ENCODE measurements at regions not wholly inside any gene's neighbourhood (a gene's known extent, or its start where the extent isn't known, plus 50 kb on each side); places are given as distances from the start of the nearest gene placed in this dataset.

GRCh38 chr6:126118936-126119335 lies 132.6 kb downstream of the TRMT11 start:
- peaks cover 5 to 31% of the 10 kb centered on the region in 2 experiments; a peak in 4 of 5 replicates for H3K4me1 ChIP-seq (replicated peaks in 1 of 2; ENCODE audit: control insufficient read depth in 2 of 2, insufficient read depth in 2 of 2, low read length in 2 of 2)
- H3K36me3 ChIP-seq (ENCODE audit: control insufficient read depth, insufficient read depth, low read length): no peaks in the 10 kb centered on the region
- WGBS (ENCODE audit: insufficient coverage, low coverage, missing lambda C conversion rate): 11% methylated on average over 2 of the region's 2 CpGs
- intact Hi-C loops (cut with micrococcal nuclease) (loop anchor here (2.0 to 10.0 kb wide), 2 partner anchors 64 to 334 kb away; no protein-coding TSS in a partner anchor), in situ Hi-C loops (cut with MboI) (no loop called here)
- POLR2A ChIA-PET: interaction anchor here (1.5 kb wide), 1 partner anchor 22 kb away, joined by 3 read pairs; no protein-coding TSS in a partner anchor
- H3K4me3 ChIP-seq: no peak overlapping the region
- no peak overlapping the region for H3K4me2 ChIP-seq (ENCODE audit: insufficient read depth, low read length)
- no peaks in the 10 kb centered on the region for H3K79me2 ChIP-seq (ENCODE audit: control insufficient read depth, insufficient read depth, low read length)
- no peaks in the 10 kb centered on the region for H3K27me3 ChIP-seq (ENCODE audit: control insufficient read depth in 2 of 2, insufficient read depth in 2 of 2, low read length in 2 of 2)
- BruUV-seq (replicated peaks): no TSS peak
- no peaks in the 10 kb centered on the region for H3K9me1 ChIP-seq (ENCODE audit: control insufficient read depth, insufficient read depth, low read length)
- CTCF ChIA-PET (ENCODE audit: low intra/inter-chr PET ratio): no interaction called here
- FAIRE-seq (no peak), ATAC-seq (no peak), DNase-seq (ENCODE audit: extremely low read depth in 1 of 4, low spot score in 3 of 4) (no peak)
- no peak overlapping the region for H3K9ac ChIP-seq (ENCODE audit: insufficient read depth in 1 of 2, low read depth in 2 of 2, low read length in 2 of 2)
- H4K20me1 ChIP-seq (replicated peaks; ENCODE audit: control insufficient read depth, insufficient read depth, low read length): no peaks in the 10 kb centered on the region
- H3K27ac ChIP-seq (ENCODE audit: extremely low read depth, low read depth, low read length): no peak overlapping the region
- no peaks in the 10 kb centered on the region for H3K9me3 ChIP-seq (replicated peaks; ENCODE audit: control insufficient read depth, insufficient read depth, low read depth, low read length)
- no peak overlapping the region for H2AFZ ChIP-seq (ENCODE audit: low read depth, low read length)
- TF ChIP-seq PBX2 (CRISPR knock-in tag; IDR thresholded peaks at IDR 0.05; ENCODE audit: low read depth) (no peak), PBX2 (tag; conservative IDR thresholded peaks at IDR 0.05; ENCODE audit: low read depth) (peak; percentile 30; the same call in 1 of the 2 replicates), ZNF507 (tag; conservative IDR thresholded peaks at IDR 0.05) (0 out of 2 replicates have a peak, but pooled peaks have one; percentile 24), ZNF551 (CRISPR knock-in tag; IDR thresholded peaks at IDR 0.05) (no peak), ARHGAP35 (IDR thresholded peaks at IDR 0.05; ENCODE audit: partially characterized antibody) (no peak), USF1 (CRISPR knock-in tag; IDR thresholded peaks at IDR 0.05) (no peak), PHF20 (IDR thresholded peaks at IDR 0.05; ENCODE audit: partially characterized antibody) (no peak), USF2 (CRISPR knock-in tag; IDR thresholded peaks at IDR 0.05) (no peak), MEIS2 (IDR thresholded peaks at IDR 0.05; ENCODE audit: partially characterized antibody) (peak; percentile 48), SRSF9 (IDR thresholded peaks at IDR 0.05; ENCODE audit: borderline replicate concordance, low read depth, low read length) (no peak), ARID4B (CRISPR knock-in tag; IDR thresholded peaks at IDR 0.05) (no peak), HDAC6 (IDR thresholded peaks at IDR 0.05; ENCODE audit: low read depth, low read length) (no peak), TCFL5 (CRISPR knock-in tag; conservative IDR thresholded peaks at IDR 0.05) (no peak), ZNF146 (CRISPR knock-in tag; IDR thresholded peaks at IDR 0.05; ENCODE audit: unreplicated experiment) (no peak)
